ELR (cell line): ENCODE measurements at regions not wholly inside any gene's neighbourhood (a gene's known extent, or its start where the extent isn't known, plus 50 kb on each side); places are given as distances from the start of the nearest gene placed in this dataset.

Experiments used
- DNase-seq: peaks from one replicate; pipeline ENCODE4 v3.0.0-alpha.2; 2015; ENCODE audit warnings: low read depth

- no peak for DNase-seq
These were observed 135.3 kb upstream of the KCNG1 start for GRCh38 chr20:51158226-51158625.

- no peak for DNase-seq
These were observed 133.4 kb upstream of the KCNG1 start for GRCh38 chr20:51156041-51156982.

GRCh38 chr20:51154708-51155690 lies 132.1 kb upstream of the KCNG1 start:
- DNase-seq: no peak

- no peak for DNase-seq
These were observed 131.2 kb upstream of the KCNG1 start for GRCh38 chr20:51153867-51154707.

GRCh38 chr20:51148941-51149340 lies 126.0 kb upstream of the KCNG1 start:
- DNase-seq: no peak

GRCh38 chr20:51144476-51144875 lies 121.6 kb upstream of the KCNG1 start:
- no peak for DNase-seq

GRCh38 chr20:51143652-51144051 lies 120.7 kb upstream of the KCNG1 start:
- DNase-seq: no peak

GRCh38 chr20:51142448-51142847 lies 119.5 kb upstream of the KCNG1 start:
- DNase-seq: no peak

GRCh38 chr20:51140671-51141070 lies 117.8 kb upstream of the KCNG1 start:
- DNase-seq: no peak

GRCh38 chr20:51139891-51140290 lies 117.0 kb upstream of the KCNG1 start:
- DNase-seq: no peak

- no peak for DNase-seq
These were observed 115.7 kb upstream of the KCNG1 start for GRCh38 chr20:51138576-51138975.

GRCh38 chr20:51137461-51137860 lies 114.6 kb upstream of the KCNG1 start:
- no peak for DNase-seq

GRCh38 chr20:51135926-51136715 lies 113.2 kb upstream of the KCNG1 start:
- DNase-seq: no peak

- DNase-seq: no peak
These were observed 111.5 kb upstream of the KCNG1 start for GRCh38 chr20:51134405-51134804.

GRCh38 chr20:51132279-51132678 lies 109.4 kb upstream of the KCNG1 start:
- DNase-seq: peak; percentile 45

GRCh38 chr20:51131811-51132210 lies 108.9 kb upstream of the KCNG1 start:
- no peak for DNase-seq

GRCh38 chr20:51129147-51129776 lies 106.4 kb upstream of the KCNG1 start:
- DNase-seq: no peak

GRCh38 chr20:51128198-51128597 lies 105.3 kb upstream of the KCNG1 start:
- peak; percentile 98 for DNase-seq

GRCh38 chr20:51127713-51128112 lies 104.8 kb upstream of the KCNG1 start:
- DNase-seq: peak; percentile 42

GRCh38 chr20:51126337-51126736 lies 103.4 kb upstream of the KCNG1 start:
- DNase-seq: no peak
